ENCODE measurements at regions not wholly inside any gene's neighbourhood (a gene's known extent, or its start where the extent isn't known, plus 50 kb on each side); places are given as distances from the start of the nearest gene placed in this dataset.

DNA sequence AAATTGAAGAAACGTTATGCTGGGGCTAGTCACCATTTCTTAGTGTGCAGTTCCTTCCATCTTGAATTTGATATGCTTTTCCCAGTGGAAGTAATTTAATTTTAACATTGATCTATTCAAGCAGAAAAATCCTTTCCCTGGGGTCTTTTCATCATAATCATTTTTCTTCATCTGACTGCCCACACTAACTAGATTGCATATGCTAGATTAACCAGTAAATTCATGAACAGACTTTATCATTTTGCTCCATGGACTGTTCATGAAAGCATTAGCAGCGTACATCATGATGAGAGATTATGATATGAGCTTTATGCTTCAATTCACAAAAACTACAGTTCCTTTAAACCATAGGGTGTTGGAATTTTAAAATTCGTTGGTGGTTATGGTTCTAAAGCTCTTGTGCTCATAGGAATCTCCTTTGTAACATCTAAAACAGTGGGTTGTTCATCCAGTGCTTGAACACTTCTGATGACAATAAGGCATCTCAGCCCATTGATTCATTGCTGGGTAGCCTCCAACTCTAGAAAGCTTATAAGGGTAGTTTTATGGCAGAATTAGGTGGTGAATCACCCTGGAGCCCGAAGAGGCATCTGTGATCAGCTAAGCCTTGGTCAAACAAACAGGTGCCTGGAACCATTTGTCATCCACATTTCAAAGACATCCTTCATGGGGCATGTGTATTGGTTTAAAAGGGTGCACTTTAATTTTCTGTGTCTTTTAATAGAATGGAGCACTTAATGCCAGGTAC is 77.2 kb upstream of the NDUFV2 start:
- Histone ChIP-seq H3K36me3 (ENCODE audit: insufficient read depth, low read length) (no peaks in the 10 kb centered on the region), H3K27ac (ENCODE audit: low read depth, low read length) (no peak overlapping the region), H3K9ac (ENCODE audit: low read depth, low read length) (no peak overlapping the region), H3K4me3 (ENCODE audit: low read length) (no peak overlapping the region), H3K4me1 (ENCODE audit: insufficient read depth, low read length) (peaks cover 9% of the 10 kb centered on the region), H3K9me3 (ENCODE audit: insufficient read depth, low read depth, low read length) (0 out of 2 replicates have a peak, but pooled peaks cover 2% of the 10 kb centered on the region), H3K27me3 (ENCODE audit: insufficient read depth, low read length) (no peaks in the 10 kb centered on the region)
- WGBS = 61% methylated on average over 4 of the region's 4 CpGs

DNA sequence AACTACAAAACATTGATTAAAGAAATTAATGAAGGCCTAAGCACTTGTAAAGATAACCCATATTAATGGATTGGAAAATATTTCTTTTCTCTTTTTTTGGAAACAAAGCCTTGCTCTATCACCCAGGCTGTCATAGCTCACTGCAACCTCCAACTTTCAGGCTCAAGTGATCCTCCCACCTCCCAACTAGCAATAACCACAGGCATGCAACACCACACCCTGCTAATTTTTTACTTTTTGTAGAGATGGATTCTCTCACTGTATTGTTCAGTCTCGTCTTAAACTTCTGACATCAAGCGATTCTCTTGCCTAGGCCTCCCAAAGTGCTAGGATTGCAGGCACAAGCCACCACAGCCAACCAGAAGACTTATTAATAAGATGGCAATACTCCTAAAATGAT is 73.4 kb upstream of the NDUFV2 start:
- H3K4me3 ChIP-seq (ENCODE audit: low read length) = no peak overlapping the region
- H3K27me3 ChIP-seq (ENCODE audit: insufficient read depth, low read length) = no peaks in the 10 kb centered on the region
- 0 out of 2 replicates have a peak, but pooled peaks cover 2% of the 10 kb centered on the region for H3K9me3 ChIP-seq (ENCODE audit: insufficient read depth, low read depth, low read length)
- H3K4me1 ChIP-seq (ENCODE audit: insufficient read depth, low read length) = no peaks in the 10 kb centered on the region
- 89% methylated on average over 2 of the region's 2 CpGs for WGBS
- no peaks in the 10 kb centered on the region for H3K36me3 ChIP-seq (ENCODE audit: insufficient read depth, low read length)
- H3K27ac ChIP-seq (ENCODE audit: low read depth, low read length) = no peak overlapping the region
- no peak overlapping the region for H3K9ac ChIP-seq (ENCODE audit: low read depth, low read length)

DNA sequence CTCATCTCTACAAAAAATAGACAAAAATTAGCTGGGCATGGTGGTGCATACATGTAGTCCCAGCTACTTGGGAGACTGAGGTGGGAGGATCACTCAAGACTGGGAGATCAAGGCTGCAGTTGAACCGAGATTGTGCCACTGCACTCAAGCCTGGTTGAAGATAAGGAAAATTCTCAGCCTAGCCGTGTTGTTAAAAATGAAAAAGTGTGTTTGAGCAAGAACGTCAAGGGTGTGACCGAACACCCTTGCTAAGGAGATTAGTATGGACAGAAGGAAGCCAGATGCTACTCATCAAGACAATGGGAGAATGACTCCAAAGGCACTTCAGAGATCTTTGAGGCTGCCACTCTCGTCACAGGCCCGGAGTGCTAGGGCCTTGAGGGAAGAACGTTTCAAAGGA is 70.0 kb upstream of the NDUFV2 start:
- WGBS = 94% methylated on average over 7 of the region's 7 CpGs
- Histone ChIP-seq H3K4me1 (ENCODE audit: insufficient read depth, low read length) (no peaks in the 10 kb centered on the region), H3K4me3 (ENCODE audit: low read length) (no peak overlapping the region), H3K9ac (ENCODE audit: low read depth, low read length) (no peak overlapping the region), H3K27me3 (ENCODE audit: insufficient read depth, low read length) (no peaks in the 10 kb centered on the region), H3K36me3 (ENCODE audit: insufficient read depth, low read length) (no peaks in the 10 kb centered on the region), H3K9me3 (ENCODE audit: insufficient read depth, low read depth, low read length) (no peaks in the 10 kb centered on the region), H3K27ac (ENCODE audit: low read depth, low read length) (no peak overlapping the region)

DNA sequence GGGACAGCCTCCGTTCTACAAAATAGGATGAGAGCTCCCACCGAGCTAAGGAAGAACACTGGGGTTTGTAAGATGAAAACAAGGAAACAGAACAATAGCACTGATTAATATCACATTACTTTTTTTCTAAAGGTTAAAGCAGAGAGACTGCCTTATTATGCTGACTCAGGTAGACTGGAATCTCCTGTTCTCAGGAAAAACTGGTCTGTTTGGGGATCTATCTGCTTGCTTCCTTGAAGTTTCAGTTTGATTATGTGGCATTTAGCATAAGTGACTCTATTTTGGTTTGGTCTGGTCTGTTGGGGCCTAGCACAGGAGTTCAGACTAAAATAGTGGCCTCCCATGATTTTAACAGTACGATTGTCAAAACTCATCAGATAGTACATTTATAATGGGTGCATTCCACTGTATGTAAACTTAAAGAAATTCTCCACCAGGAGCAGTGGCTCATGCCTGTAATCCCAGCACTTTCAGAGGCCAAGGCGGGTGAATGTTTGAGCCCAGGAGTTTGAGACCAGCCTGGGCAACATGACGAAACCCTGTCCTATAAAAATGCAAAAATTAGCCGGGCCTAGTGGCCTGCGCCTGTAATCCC is 64.1 kb upstream of the NDUFV2 start:
- Histone ChIP-seq H3K4me1 (ENCODE audit: insufficient read depth, low read length) (peaks cover 9% of the 10 kb centered on the region; the same call in 1 of the 2 replicates), H3K27ac (ENCODE audit: low read depth, low read length) (no peak overlapping the region), H3K27me3 (ENCODE audit: insufficient read depth, low read length) (no peaks in the 10 kb centered on the region), H3K9me3 (ENCODE audit: insufficient read depth, low read depth, low read length) (no peaks in the 10 kb centered on the region), H3K4me3 (ENCODE audit: low read length) (no peak overlapping the region), H3K9ac (ENCODE audit: low read depth, low read length) (no peak overlapping the region), H3K36me3 (ENCODE audit: insufficient read depth, low read length) (no peaks in the 10 kb centered on the region)
- 81% methylated on average over 7 of the region's 7 CpGs for WGBS

DNA sequence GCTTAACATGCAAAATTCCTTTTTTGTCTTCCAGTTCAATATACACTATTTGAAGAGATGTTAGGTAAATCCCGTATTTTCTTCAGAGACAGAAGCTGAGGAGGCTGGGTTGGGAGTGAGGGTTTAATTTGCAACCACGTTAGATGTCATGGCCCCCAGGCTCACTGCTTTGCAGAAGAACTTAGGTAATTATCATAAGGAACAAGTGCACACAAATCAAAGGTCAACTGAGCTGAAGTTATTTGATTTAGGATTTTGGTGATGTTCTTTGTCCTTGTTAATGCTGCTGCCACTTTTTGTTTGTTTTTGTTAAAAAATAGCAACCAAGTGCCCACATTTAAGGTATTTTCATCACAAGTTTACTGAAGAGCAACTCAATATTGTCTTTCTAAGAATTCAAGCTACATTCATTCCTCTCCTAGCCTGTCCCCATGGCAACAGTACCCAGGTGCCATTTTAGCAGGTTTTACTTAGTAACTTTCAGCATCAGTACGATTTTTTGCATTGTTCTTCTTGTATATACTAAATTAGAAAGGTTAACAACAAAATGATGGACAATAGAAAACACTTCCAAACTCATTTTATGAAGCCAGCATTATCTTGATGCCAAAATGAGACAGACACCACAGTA is 62.9 kb upstream of the NDUFV2 start:
- H3K4me3 ChIP-seq (ENCODE audit: low read length) = no peak overlapping the region
- peaks cover 9% of the 10 kb centered on the region; the same call in 1 of the 2 replicates for H3K4me1 ChIP-seq (ENCODE audit: insufficient read depth, low read length)
- no peak overlapping the region for H3K27ac ChIP-seq (ENCODE audit: low read depth, low read length)
- no peaks in the 10 kb centered on the region for H3K9me3 ChIP-seq (ENCODE audit: insufficient read depth, low read depth, low read length)
- 92% methylated on average over 3 of the region's 3 CpGs for WGBS
- no peak overlapping the region for H3K9ac ChIP-seq (ENCODE audit: low read depth, low read length)
- H3K36me3 ChIP-seq (ENCODE audit: insufficient read depth, low read length) = no peaks in the 10 kb centered on the region
- no peaks in the 10 kb centered on the region for H3K27me3 ChIP-seq (ENCODE audit: insufficient read depth, low read length)

DNA sequence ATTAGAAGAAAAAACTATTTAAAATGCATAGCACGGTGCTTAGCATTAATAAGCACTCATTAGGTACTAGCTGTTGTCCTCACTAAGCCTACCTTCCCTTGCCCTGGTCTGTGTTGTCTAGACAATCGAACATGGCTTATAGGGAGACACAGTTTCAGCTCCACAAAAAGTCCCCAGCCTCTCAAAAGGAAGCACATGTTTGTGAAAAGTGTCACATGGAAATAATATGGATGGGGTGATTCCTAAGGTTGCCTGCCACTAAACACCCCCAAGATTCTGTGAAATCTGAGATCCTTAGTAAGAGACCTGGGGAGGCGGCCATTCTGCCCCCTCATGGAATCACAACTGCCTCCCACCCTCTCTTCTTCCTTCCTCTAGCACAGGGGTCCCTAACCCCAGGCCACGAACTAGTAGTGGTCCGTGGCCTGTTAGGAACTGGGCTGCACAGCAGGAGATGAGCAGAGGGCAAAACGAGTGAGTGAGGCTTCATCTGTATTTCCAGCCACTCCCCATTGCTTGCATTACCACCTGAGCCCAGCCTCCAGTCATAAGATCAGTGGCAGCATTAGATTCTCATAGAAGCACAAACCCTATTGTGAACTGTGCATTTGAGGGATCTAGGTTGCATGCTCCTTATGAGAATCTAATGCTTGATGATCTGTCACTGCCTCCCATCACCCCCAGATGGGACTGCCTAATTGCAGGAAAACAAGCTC is 59.6 kb upstream of the NDUFV2 start:
- WGBS = 86% methylated on average over 6 of the region's 6 CpGs
- H3K27me3 ChIP-seq (ENCODE audit: insufficient read depth, low read length) = no peaks in the 10 kb centered on the region
- H3K27ac ChIP-seq (ENCODE audit: low read depth, low read length) = no peak overlapping the region
- H3K9me3 ChIP-seq (ENCODE audit: insufficient read depth, low read depth, low read length) = no peaks in the 10 kb centered on the region
- no peak overlapping the region for H3K4me3 ChIP-seq (ENCODE audit: low read length)
- H3K36me3 ChIP-seq (ENCODE audit: insufficient read depth, low read length) = no peaks in the 10 kb centered on the region
- H3K4me1 ChIP-seq (ENCODE audit: insufficient read depth, low read length) = peaks cover 7% of the 10 kb centered on the region; the same call in 1 of the 2 replicates
- H3K9ac ChIP-seq (ENCODE audit: low read depth, low read length) = no peak overlapping the region

DNA sequence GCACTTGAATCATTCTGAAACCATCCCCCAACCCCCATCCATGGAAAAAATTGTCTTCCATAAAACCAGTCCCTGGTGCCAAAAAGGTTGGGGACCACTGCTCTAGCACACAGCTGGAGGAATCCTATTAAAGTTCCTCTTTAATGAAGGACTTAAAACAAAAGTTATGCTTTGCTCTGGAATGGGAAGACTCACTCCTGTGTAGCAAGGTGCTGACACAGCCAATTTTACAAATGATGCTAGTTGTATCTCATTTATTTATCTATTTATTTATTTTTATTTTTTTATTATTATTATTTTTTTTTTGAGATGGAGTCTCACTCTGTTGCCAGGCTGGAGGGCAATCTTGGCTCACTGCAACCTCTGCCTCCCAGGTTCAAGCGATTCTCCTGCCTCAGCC is 58.9 kb upstream of the NDUFV2 start:
- Histone ChIP-seq H3K4me1 (ENCODE audit: insufficient read depth, low read length) (peaks cover under 1% of the 10 kb centered on the region; the same call in 1 of the 2 replicates), H3K27ac (ENCODE audit: low read depth, low read length) (no peak overlapping the region), H3K36me3 (ENCODE audit: insufficient read depth, low read length) (no peaks in the 10 kb centered on the region), H3K4me3 (ENCODE audit: low read length) (no peak overlapping the region), H3K27me3 (ENCODE audit: insufficient read depth, low read length) (no peaks in the 10 kb centered on the region), H3K9ac (ENCODE audit: low read depth, low read length) (no peak overlapping the region), H3K9me3 (ENCODE audit: insufficient read depth, low read depth, low read length) (no peaks in the 10 kb centered on the region)
- 97% methylated on average over 1 of the region's 1 CpG for WGBS

DNA sequence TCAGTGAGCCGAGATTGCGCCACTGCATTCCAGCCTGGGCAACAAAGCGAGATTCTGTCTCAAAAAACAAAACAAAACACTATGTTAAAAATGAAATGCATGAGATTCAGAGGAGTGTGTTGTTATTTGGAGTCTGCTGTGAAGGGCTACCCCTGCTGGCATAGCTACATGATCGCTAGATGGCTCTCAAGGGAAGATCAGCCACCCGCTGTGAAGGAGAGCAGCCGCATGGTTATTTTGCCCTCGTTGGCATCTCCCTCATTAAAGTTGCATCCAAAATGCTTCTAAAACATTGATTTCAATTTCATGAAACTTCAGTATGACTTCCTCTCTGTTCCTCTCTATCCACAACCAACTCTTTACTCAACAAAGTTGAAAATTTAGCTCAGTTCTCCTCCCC is 54.8 kb upstream of the NDUFV2 start:
- no peak overlapping the region for H3K9ac ChIP-seq (ENCODE audit: low read depth, low read length)
- H3K27ac ChIP-seq (ENCODE audit: low read depth, low read length) = no peak overlapping the region
- H3K9me3 ChIP-seq (ENCODE audit: insufficient read depth, low read depth, low read length) = peaks cover 23% of the 10 kb centered on the region
- H3K4me1 ChIP-seq (ENCODE audit: insufficient read depth, low read length) = no peaks in the 10 kb centered on the region
- WGBS = 77% methylated on average over 7 of the region's 7 CpGs
- H3K4me3 ChIP-seq (ENCODE audit: low read length) = no peak overlapping the region
- no peaks in the 10 kb centered on the region for H3K27me3 ChIP-seq (ENCODE audit: insufficient read depth, low read length)
- no peaks in the 10 kb centered on the region for H3K36me3 ChIP-seq (ENCODE audit: insufficient read depth, low read length)

DNA sequence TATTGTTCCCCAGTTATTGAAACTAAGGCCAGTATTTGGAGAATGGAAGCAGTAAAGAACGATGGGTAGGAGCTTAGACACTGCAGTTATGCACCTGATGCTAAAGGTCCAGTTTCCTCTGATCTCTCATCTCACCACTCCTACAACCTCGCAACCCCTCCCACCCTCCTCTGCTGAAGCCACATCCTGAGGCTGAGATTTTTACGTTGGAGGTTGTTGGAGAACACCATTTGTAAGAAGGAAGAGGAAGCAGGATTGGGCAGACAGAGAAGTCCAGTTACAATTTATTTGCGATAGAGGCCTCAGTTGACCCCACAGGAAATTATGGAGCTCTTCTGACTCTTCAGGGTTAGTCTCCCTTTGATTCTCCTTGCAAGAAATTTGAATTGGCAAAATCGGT is 54.3 kb upstream of the NDUFV2 start:
- Histone ChIP-seq H3K27ac (ENCODE audit: low read depth, low read length) (no peak overlapping the region), H3K9me3 (ENCODE audit: insufficient read depth, low read depth, low read length) (peaks cover 28% of the 10 kb centered on the region), H3K9ac (ENCODE audit: low read depth, low read length) (no peak overlapping the region), H3K27me3 (ENCODE audit: insufficient read depth, low read length) (no peaks in the 10 kb centered on the region), H3K4me1 (ENCODE audit: insufficient read depth, low read length) (no peaks in the 10 kb centered on the region), H3K36me3 (ENCODE audit: insufficient read depth, low read length) (no peaks in the 10 kb centered on the region), H3K4me3 (ENCODE audit: low read length) (no peak overlapping the region)
- WGBS = 95% methylated on average over 5 of the region's 5 CpGs

DNA sequence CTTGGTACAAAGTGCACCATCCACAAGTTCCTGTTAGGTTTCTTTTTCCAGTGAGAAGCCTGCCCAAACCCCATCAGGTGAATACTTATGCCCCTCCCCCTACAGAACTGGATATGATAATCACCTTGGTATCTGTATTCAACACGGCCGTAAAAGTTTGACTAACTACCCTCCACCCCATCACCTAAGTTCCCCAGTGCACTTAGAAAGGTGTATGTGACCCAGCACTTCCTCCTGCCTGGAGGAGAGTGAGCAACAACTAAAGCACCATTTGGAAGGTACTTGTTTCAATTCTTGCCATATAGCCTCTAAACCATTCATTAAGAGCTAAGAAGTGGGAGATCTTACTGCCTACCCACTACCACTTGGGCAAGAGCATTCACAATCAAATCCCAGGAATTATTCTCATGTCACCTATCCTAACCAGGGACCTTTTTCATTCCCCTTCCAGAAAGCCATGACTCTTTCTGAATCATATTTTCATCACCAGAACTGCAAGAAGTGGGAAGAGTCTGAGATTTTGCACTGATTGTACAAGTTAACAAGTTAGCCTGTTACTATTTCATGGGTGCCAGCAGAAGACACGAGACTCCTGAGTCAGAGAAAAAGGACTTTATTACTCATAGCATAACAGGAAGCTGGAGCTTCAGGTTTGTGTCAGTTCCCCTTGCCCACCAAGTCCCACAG is 53.5 kb upstream of the NDUFV2 start:
- Histone ChIP-seq H3K4me1 (ENCODE audit: insufficient read depth, low read length) (no peaks in the 10 kb centered on the region), H3K36me3 (ENCODE audit: insufficient read depth, low read length) (no peaks in the 10 kb centered on the region), H3K9me3 (ENCODE audit: insufficient read depth, low read depth, low read length) (peaks cover 31% of the 10 kb centered on the region), H3K9ac (ENCODE audit: low read depth, low read length) (no peak overlapping the region), H3K4me3 (ENCODE audit: low read length) (no peak overlapping the region), H3K27ac (ENCODE audit: low read depth, low read length) (no peak overlapping the region), H3K27me3 (ENCODE audit: insufficient read depth, low read length) (no peaks in the 10 kb centered on the region)
- 97% methylated on average over 3 of the region's 3 CpGs for WGBS

DNA sequence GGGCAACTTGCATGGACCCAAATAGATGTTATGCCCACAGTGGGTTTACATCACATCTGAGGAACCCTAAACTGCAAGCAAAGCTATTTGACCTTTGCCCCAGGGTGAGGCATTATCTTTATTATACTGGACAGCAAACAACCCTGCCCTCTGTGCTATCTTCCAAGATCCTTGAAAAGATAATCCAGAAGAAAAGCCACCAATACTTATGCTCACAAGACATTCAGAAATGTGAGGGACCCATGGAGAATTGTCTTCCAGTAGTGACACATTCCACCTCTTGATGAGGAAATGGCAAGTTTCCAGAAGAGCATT is 53.0 kb upstream of the NDUFV2 start:
- Histone ChIP-seq H3K4me3 (ENCODE audit: low read length) (no peak overlapping the region), H3K27me3 (ENCODE audit: insufficient read depth, low read length) (no peaks in the 10 kb centered on the region), H3K9me3 (ENCODE audit: insufficient read depth, low read depth, low read length) (peaks cover 31% of the 10 kb centered on the region), H3K4me1 (ENCODE audit: insufficient read depth, low read length) (no peaks in the 10 kb centered on the region), H3K36me3 (ENCODE audit: insufficient read depth, low read length) (no peaks in the 10 kb centered on the region), H3K27ac (ENCODE audit: low read depth, low read length) (no peak overlapping the region), H3K9ac (ENCODE audit: low read depth, low read length) (no peak overlapping the region)

Data from HUES64 (cell line).